NT2/D1 (cell line): ENCODE measurements at regions not wholly inside any gene's neighbourhood (a gene's known extent, or its start where the extent isn't known, plus 50 kb on each side); places are given as distances from the start of the nearest gene placed in this dataset.
"Not testable (repeated sequence)": the region's sequence is repeated elsewhere in the genome, so short reads cannot be mapped to it uniquely, and the experiment has no call there.

Source experiments
- DNase-seq: peaks from one replicate; pipeline ENCODE4 v3.0.0-alpha.2; 2011; ENCODE audit warnings: low read depth, low spot score
- H3K27me3 ChIP-seq: 2 replicates; pipeline ENCODE4 v1.6.0; 2011; ENCODE audit warnings: mild to moderate bottlenecking; ENCODE audit not compliant: insufficient read length, insufficient read depth
- H3K36me3 ChIP-seq: 2 replicates; pipeline ENCODE4 v1.6.1; 2011; ENCODE audit warnings: mild to moderate bottlenecking, low read length, mixed read lengths; ENCODE audit not compliant: insufficient read depth, insufficient read length
- H3K4me1 ChIP-seq: 2 replicates; pipeline ENCODE4 v1.5.1; 2011; ENCODE audit not compliant: insufficient read depth, insufficient read length
- H3K4me3 ChIP-seq: 2 replicates; pipeline ENCODE4 v1.5.1; 2011; ENCODE audit warnings: low read depth; ENCODE audit not compliant: insufficient read length
- H3K9ac ChIP-seq: 2 replicates; pipeline ENCODE4 v1.6.0; 2011; ENCODE audit warnings: low read depth; ENCODE audit not compliant: insufficient read length
- H3K9me3 ChIP-seq: 2 replicates; pipeline ENCODE4 v1.5.1; 2011; ENCODE audit warnings: mild to moderate bottlenecking, low read length; ENCODE audit not compliant: insufficient read depth
- SUZ12 ChIP-seq: IDR thresholded peaks from 2 replicates; pipeline ENCODE4 v1.6.1; 2011; ENCODE audit not compliant: insufficient read length, insufficient read depth; ENCODE audit errors: extremely low read depth
- YY1 ChIP-seq: IDR thresholded peaks from 2 replicates; pipeline ENCODE4 v1.6.1; 2011; ENCODE audit not compliant: insufficient read length, insufficient read depth
- ZNF274 ChIP-seq: IDR thresholded peaks from 2 replicates; pipeline ENCODE4 v1.6.1; 2011; ENCODE audit warnings: mild to moderate bottlenecking, low read depth, low read length

DNA sequence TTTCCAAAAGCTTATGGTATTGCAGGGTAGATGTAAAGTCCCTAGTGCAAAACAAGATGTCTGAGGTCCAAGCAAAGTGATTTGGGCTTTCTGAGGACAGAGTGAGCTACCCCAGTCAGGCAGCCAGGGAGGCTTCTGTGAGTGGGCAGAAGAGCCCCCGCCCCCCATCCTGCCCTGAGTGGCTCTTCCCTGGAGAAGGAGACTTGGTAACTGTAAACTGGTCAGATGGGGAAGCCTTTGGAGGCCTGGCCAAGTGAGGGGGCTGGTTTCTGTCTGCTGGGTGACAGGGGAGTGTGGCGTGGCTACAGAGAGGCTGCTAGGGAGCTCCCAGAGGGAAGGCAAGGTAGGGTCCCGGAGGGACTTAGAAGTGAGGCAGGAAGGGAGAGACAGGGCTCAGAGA, 181.3 kb upstream of the HAAO start:
- Histone ChIP-seq H3K9ac (no peak overlapping the region), H3K4me1 (peaks cover 7% of the 10 kb centered on the region), H3K9me3 (no peaks in the 10 kb centered on the region), H3K4me3 (no peak overlapping the region), H3K36me3 (no peaks in the 10 kb centered on the region), H3K27me3 (no peaks in the 10 kb centered on the region)
- no peak for DNase-seq
- TF ChIP-seq ZNF274 (no peak), SUZ12 (no peak), YY1 (no peak)

DNA sequence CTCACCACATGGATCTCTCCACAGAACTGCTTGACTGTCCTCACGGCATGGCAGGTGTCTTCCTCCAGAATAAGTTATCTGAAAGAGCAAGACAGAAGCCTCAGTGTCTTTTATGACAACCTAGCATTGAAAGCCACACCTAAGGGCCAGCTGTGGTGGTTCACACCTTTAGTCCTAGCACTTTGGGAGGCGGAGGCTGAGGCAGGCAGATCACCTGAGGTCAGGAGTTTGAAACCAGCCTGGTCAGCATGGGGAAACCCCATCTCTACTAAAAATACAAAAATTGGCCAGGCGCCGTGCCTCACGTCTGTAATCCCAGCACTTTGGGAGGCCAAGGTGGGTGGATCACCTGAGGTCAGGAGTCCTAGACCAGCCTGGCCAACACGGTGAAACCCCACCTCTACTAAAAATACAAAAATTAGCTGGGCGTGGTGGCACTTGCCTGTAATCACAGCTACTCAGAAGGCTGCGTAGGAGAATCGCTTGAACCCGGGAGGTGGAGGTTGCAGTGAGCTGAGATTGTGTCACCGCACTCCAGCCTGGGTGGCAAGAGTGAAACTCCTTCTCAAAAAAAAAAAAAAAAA, 180.6 kb upstream of the HAAO start:
- H3K36me3 ChIP-seq, H3K4me3 ChIP-seq, H3K9me3 ChIP-seq, DNase-seq, H3K4me1 ChIP-seq, H3K27me3 ChIP-seq, H3K9ac ChIP-seq: not testable (repeated sequence)

DNA sequence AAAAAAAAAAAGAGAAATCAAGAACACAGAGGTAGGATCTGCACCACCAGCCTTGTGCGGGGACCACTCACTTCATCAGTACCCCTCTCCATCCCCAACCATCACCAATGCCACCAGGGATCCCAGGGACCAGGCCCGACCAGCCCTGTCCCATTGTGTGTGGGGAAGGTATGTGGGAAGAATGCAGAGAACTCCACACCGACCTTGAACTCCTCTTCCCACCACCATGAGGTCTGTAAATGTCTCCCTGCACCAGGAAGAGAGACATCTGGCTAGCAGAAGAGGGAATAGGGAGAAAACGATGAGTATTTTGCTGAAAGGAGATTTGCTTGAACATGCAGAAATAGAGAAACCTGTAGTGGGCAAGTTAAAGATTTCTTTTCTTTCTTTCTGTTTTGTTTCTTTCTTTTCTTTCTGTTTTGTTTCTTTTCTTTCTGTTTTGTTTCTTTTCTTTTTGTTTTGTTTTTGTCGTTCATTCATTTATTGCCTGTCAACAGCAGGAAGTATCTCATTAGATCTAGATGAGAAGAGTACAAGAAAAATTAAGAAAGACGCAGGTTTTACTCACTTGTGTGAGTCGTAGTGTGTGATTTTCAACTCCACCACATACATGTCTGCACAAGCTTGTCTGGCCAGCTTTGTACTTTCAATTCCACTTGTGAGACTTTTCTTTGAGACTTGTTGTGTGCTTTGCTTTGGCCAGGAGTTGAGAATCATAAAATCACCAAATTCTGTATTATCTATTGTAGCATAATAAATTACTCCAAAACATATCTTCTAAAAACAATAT, 179.8 kb upstream of the HAAO start:
- H3K27me3 ChIP-seq: no peaks in the 10 kb centered on the region
- H3K36me3 ChIP-seq: no peaks in the 10 kb centered on the region
- peaks cover 5% of the 10 kb centered on the region for H3K4me1 ChIP-seq
- TF ChIP-seq SUZ12: no peak
- TF ChIP-seq ZNF274: no peak
- TF ChIP-seq YY1: no peak
- H3K9ac ChIP-seq: no peak overlapping the region
- no peak for DNase-seq
- no peaks in the 10 kb centered on the region for H3K9me3 ChIP-seq
- H3K4me3 ChIP-seq: no peak overlapping the region

DNA sequence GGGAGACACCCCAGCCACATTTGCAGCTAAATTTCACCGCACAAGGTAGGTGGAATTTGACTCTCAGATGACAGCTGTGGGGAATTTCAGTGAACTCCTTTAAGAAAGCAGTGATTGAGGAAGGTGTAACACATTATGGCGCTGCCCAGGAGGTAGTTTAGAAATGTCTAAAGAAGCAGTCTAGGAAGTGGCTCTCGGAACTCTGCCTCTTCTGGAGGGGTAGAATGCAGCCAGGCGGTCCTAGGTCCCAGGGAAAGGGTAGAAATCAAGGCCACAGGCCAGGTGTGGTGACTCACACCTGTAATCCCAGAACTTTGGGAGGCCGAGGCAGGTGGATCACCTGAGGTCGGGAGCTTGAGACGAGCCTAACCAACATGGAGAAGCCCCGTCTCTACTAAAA, 179.0 kb upstream of the HAAO start:
- H3K4me1 ChIP-seq: peaks cover 5% of the 10 kb centered on the region
- no peak for TF ChIP-seq ZNF274
- TF ChIP-seq SUZ12: no peak
- H3K9me3 ChIP-seq: no peaks in the 10 kb centered on the region
- DNase-seq: no peak
- no peaks in the 10 kb centered on the region for H3K36me3 ChIP-seq
- H3K4me3 ChIP-seq: no peak overlapping the region
- H3K9ac ChIP-seq: no peak overlapping the region
- no peaks in the 10 kb centered on the region for H3K27me3 ChIP-seq

DNA sequence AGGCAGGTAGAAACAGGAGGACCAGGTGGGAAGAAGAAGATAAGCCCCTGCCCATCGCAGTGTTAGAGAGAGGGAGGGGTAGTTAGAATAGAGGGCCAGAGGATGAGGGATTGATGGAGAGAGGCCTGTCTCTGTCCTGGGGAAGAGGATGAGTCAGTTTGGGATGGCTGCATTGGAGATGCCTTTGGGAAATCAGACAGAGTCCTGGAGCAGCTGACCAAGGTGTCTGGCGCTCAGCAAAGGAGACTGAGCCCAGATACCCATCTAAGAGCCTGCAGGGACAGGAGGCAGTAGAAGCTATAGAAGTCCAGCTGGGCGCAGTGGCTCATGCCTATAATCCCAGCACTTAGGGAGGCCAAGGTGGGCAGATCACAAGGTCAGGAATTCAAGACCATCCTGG, 177.8 kb upstream of the HAAO start:
- TF ChIP-seq ZNF274: no peak
- TF ChIP-seq YY1: no peak
- no peak for TF ChIP-seq SUZ12
- Histone ChIP-seq H3K4me1 (peaks cover 3% of the 10 kb centered on the region), H3K9me3 (no peaks in the 10 kb centered on the region), H3K36me3 (no peaks in the 10 kb centered on the region), H3K4me3 (no peak overlapping the region), H3K27me3 (no peaks in the 10 kb centered on the region), H3K9ac (no peak overlapping the region)
- no peak for DNase-seq

DNA sequence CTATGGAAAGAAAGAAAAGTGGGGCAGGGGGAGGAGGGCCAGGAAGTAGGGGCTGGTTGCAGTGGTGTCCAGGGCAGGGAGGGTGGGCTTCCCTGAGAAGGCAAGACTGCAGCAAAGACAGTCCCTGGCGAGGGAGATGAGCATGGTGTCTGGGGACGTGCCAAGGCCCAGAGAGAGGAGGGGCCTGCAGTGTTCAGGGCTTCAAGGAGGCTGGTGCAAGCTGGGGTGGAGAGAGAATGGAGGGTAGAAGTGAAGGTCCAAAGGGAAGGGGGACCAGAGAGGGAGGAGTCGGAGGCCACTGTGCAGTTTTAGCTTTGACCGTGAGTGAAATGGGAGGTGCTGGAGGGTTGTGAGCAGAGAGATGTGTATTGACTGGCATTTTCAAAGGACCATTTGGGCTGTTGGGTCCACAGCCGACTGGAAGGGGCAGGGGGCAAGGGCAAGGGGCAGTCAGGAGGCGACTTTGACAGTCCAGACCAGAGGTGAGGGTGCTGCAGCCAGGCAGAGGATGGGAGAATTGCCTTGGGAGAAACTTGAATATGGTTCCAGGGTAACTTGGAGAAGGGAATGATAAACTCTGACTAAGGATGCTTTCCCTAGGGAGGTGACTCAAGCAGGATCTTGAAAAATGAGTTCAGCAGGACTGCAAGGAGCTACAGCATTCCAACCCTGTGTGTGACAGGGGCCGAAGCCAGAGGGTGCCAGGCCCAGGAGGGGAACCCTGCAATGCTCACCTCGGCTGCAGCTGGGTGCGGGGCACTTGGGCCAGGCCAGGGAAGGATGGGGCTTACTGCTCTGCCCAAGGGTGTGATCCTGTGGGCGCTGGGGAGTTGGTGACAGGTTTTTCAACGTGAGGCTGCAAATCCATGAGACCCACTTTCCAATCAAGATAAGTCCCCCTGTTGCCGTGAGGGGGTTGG, 177.1 kb upstream of the HAAO start:
- TF ChIP-seq YY1 (no peak), SUZ12 (no peak), ZNF274 (no peak)
- no peak overlapping the region for H3K4me3 ChIP-seq
- H3K9me3 ChIP-seq: no peaks in the 10 kb centered on the region
- H3K36me3 ChIP-seq: no peaks in the 10 kb centered on the region
- peaks cover 2% of the 10 kb centered on the region for H3K4me1 ChIP-seq
- H3K9ac ChIP-seq: no peak overlapping the region
- H3K27me3 ChIP-seq: no peaks in the 10 kb centered on the region
- DNase-seq: no peak
